MV-4-11 (cell line): ENCODE measurements at regions not wholly inside any gene's neighbourhood (a gene's known extent, or its start where the extent isn't known, plus 50 kb on each side); places are given as distances from the start of the nearest gene placed in this dataset.

Experiments
- DNase-seq: peaks from one replicate; lab custom pipeline; 2025; lab: John Stamatoyannopoulos, UW

GRCh38 chr21:18460979-18461378, 57.4 kb upstream of the TMPRSS15 start:
- peak; percentile 99 for DNase-seq

GRCh38 chr21:18461743-18462142, 58.2 kb upstream of the TMPRSS15 start:
- no peak for DNase-seq

GRCh38 chr21:18467715-18468114, 64.1 kb upstream of the TMPRSS15 start:
- no peak for DNase-seq

GRCh38 chr21:18468790-18469189, 65.2 kb upstream of the TMPRSS15 start:
- DNase-seq: no peak

- DNase-seq: no peak
These were observed 73.1 kb upstream of the TMPRSS15 start for GRCh38 chr21:18476639-18477038.

GRCh38 chr21:18477043-18477442, 73.5 kb upstream of the TMPRSS15 start:
- DNase-seq: no peak

- DNase-seq: no peak
These were observed 74.9 kb upstream of the TMPRSS15 start for GRCh38 chr21:18478513-18478912.

GRCh38 chr21:18488252-18488651, 84.7 kb upstream of the TMPRSS15 start:
- DNase-seq: no peak

- DNase-seq: no peak
These were observed 89.8 kb upstream of the TMPRSS15 start for GRCh38 chr21:18493422-18493821.

GRCh38 chr21:18495523-18495922, 91.9 kb upstream of the TMPRSS15 start:
- no peak for DNase-seq

- no peak for DNase-seq
These were observed 94.8 kb upstream of the TMPRSS15 start for GRCh38 chr21:18498431-18498830.

- peak; percentile 49 for DNase-seq
These were observed 96.3 kb upstream of the TMPRSS15 start for GRCh38 chr21:18499761-18500376.

- no peak for DNase-seq
These were observed 114.5 kb upstream of the TMPRSS15 start for GRCh38 chr21:18518054-18518481.

GRCh38 chr21:18521204-18521603, 117.6 kb upstream of the TMPRSS15 start:
- no peak for DNase-seq

- DNase-seq: no peak
These were observed 118.8 kb upstream of the TMPRSS15 start for GRCh38 chr21:18522181-18522972.

- no peak for DNase-seq
These were observed 120.7 kb upstream of the TMPRSS15 start for GRCh38 chr21:18524097-18524880.

GRCh38 chr21:18529254-18529653, 125.7 kb upstream of the TMPRSS15 start:
- no peak for DNase-seq

GRCh38 chr21:18542081-18542480, 138.5 kb upstream of the TMPRSS15 start:
- no peak for DNase-seq

- DNase-seq: no peak
These were observed 142.3 kb upstream of the TMPRSS15 start for GRCh38 chr21:18545908-18546307.

GRCh38 chr21:18547347-18547746, 143.8 kb upstream of the TMPRSS15 start:
- DNase-seq: no peak

- no peak for DNase-seq
These were observed 144.7 kb upstream of the TMPRSS15 start for GRCh38 chr21:18548249-18548648.

GRCh38 chr21:18549214-18549905, 145.8 kb upstream of the TMPRSS15 start:
- DNase-seq: no peak
